OCI-LY1 (cell line): ENCODE measurements at regions not wholly inside any gene's neighbourhood (a gene's known extent, or its start where the extent isn't known, plus 50 kb on each side); places are given as distances from the start of the nearest gene placed in this dataset.

Experiments used
- H2AFZ ChIP-seq: fragments of 200-600 bp; sonication (generic), shearing (Covaris generic); 2 replicates; pipeline ENCODE4 v1.6.0; 2014; ENCODE audit warnings: antibody characterized with exemption, mild to moderate bottlenecking, low read length
- H3F3A ChIP-seq: fragments of 200-600 bp; sonication (generic), shearing (Covaris generic); 2 replicates; pipeline ENCODE4 v1.6.0; 2014; ENCODE audit warnings: mild to moderate bottlenecking, antibody characterized with exemption, low read length, moderate library complexity; ENCODE audit not compliant: insufficient read depth
- H3K27ac ChIP-seq: fragments of 200-600 bp; sonication (generic); 2 replicates; pipeline ENCODE4 v1.5.1; 2014; ENCODE audit warnings: low read length, mixed run types, mild to moderate bottlenecking, low read depth; ENCODE audit not compliant: poor library complexity, severe bottlenecking
- H3K27me3 ChIP-seq: fragments of 200-600 bp; sonication (generic); 2 replicates; pipeline ENCODE4 v1.6.0; 2014; ENCODE audit warnings: antibody characterized with exemption, mild to moderate bottlenecking, low read length, moderate library complexity; ENCODE audit not compliant: insufficient read depth
- H3K36me3 ChIP-seq: fragments of 200-600 bp; sonication (generic); 2 replicates; pipeline ENCODE4 v1.6.1; 2014; ENCODE audit warnings: mild to moderate bottlenecking, antibody characterized with exemption, low read length, moderate library complexity, mixed read lengths; ENCODE audit not compliant: insufficient read depth
- H3K4me1 ChIP-seq: fragments of 200-600 bp; sonication (generic); 2 replicates; pipeline ENCODE4 v1.5.1; 2014; ENCODE audit warnings: mild to moderate bottlenecking, low read length, moderate library complexity; ENCODE audit not compliant: insufficient read depth, severe bottlenecking
- H3K4me2 ChIP-seq: fragments of 200-600 bp; sonication (generic), shearing (Covaris generic); 2 replicates; pipeline ENCODE4 v1.6.1; 2014; ENCODE audit warnings: low read length
- H3K4me3 ChIP-seq: fragments of 200-600 bp; sonication (generic); 2 replicates; pipeline ENCODE4 v1.5.1; 2014; ENCODE audit warnings: low read length, low read depth, mild to moderate bottlenecking, mixed read lengths; ENCODE audit not compliant: poor library complexity, severe bottlenecking
- H3K79me2 ChIP-seq: fragments of 200-600 bp; shearing (Covaris generic); 2 replicates; pipeline ENCODE4 v1.6.1; 2016; ENCODE audit warnings: mixed run types, low read length, mixed read lengths; ENCODE audit not compliant: insufficient read depth
- H3K9ac ChIP-seq: fragments of 200-600 bp; sonication (generic), shearing (Covaris generic); 2 replicates; pipeline ENCODE4 v1.6.1; 2014; ENCODE audit warnings: mild to moderate bottlenecking, low read length, mixed read lengths
- H3K9me2 ChIP-seq: fragments of 200-600 bp; sonication (generic), shearing (Covaris generic); 2 replicates; pipeline ENCODE4 v1.6.1; 2014; ENCODE audit warnings: low read depth, mild to moderate bottlenecking, low read length, mixed read lengths
- H3K9me3 ChIP-seq: fragments of 200-600 bp; shearing (Covaris generic); 2 replicates; pipeline ENCODE4 v1.6.1; 2014; ENCODE audit warnings: low read length, mixed read lengths
- H4K20me1 ChIP-seq: fragments of 200-600 bp; sonication (generic), shearing (Covaris generic); 2 replicates; pipeline ENCODE4 v1.6.0; 2016; ENCODE audit warnings: mild to moderate bottlenecking, low read length; ENCODE audit not compliant: insufficient read depth
- CTCF ChIP-seq: fragments of 200-600 bp; sonication (generic), shearing (Covaris generic); IDR thresholded peaks from 2 replicates; pipeline ENCODE4 v1.5.1; 2017; ENCODE audit warnings: mild to moderate bottlenecking, antibody characterized with exemption, low read length, moderate library complexity, mixed read lengths
- EZH2 ChIP-seq: fragments of 200-600 bp; sonication (generic), shearing (Covaris generic); IDR thresholded peaks from 2 replicates; pipeline ENCODE4 v1.8.0; 2017; ENCODE audit warnings: borderline replicate concordance, mixed run types, mild to moderate bottlenecking, antibody characterized with exemption, low read length, moderate library complexity, mixed read lengths

GRCh38 chr7:34396437-34397064 is 261.5 kb upstream of the NPSR1 start:
- no peaks in the 10 kb centered on the region for H3K9me2 ChIP-seq
- H3K36me3 ChIP-seq: no peaks in the 10 kb centered on the region
- no peak overlapping the region for H3K4me3 ChIP-seq
- no peaks in the 10 kb centered on the region for H4K20me1 ChIP-seq
- no peaks in the 10 kb centered on the region for H3K9me3 ChIP-seq
- no peak overlapping the region for H3K4me2 ChIP-seq
- H3K27ac ChIP-seq: no peak overlapping the region
- no peaks in the 10 kb centered on the region for H3F3A ChIP-seq
- TF ChIP-seq EZH2 (no peak), CTCF (no peak)
- no peaks in the 10 kb centered on the region for H3K79me2 ChIP-seq
- no peaks in the 10 kb centered on the region for H3K27me3 ChIP-seq
- no peak overlapping the region for H3K9ac ChIP-seq
- no peaks in the 10 kb centered on the region for H3K4me1 ChIP-seq
- H2AFZ ChIP-seq: no peak overlapping the region

- no peaks in the 10 kb centered on the region for H3K36me3 ChIP-seq
- H3F3A ChIP-seq: no peaks in the 10 kb centered on the region
- no peaks in the 10 kb centered on the region for H3K79me2 ChIP-seq
- no peaks in the 10 kb centered on the region for H3K27me3 ChIP-seq
- TF ChIP-seq EZH2 (no peak), CTCF (no peak)
- H4K20me1 ChIP-seq: no peaks in the 10 kb centered on the region
- no peaks in the 10 kb centered on the region for H3K9me3 ChIP-seq
- no peak overlapping the region for H3K27ac ChIP-seq
- no peak overlapping the region for H2AFZ ChIP-seq
- H3K9ac ChIP-seq: no peak overlapping the region
- H3K4me2 ChIP-seq: no peak overlapping the region
- H3K4me1 ChIP-seq: no peaks in the 10 kb centered on the region
- H3K4me3 ChIP-seq: no peak overlapping the region
- no peaks in the 10 kb centered on the region for H3K9me2 ChIP-seq
These were observed 256.2 kb upstream of the NPSR1 start for GRCh38 chr7:34401776-34402175.

- Histone ChIP-seq H3K9ac (no peak overlapping the region), H3K4me3 (no peak overlapping the region), H3K4me1 (no peaks in the 10 kb centered on the region), H3K9me3 (no peaks in the 10 kb centered on the region), H3F3A (no peaks in the 10 kb centered on the region), H2AFZ (no peak overlapping the region), H4K20me1 (no peaks in the 10 kb centered on the region), H3K36me3 (no peaks in the 10 kb centered on the region), H3K9me2 (no peaks in the 10 kb centered on the region), H3K79me2 (no peaks in the 10 kb centered on the region), H3K27ac (no peak overlapping the region), H3K4me2 (no peak overlapping the region), H3K27me3 (no peaks in the 10 kb centered on the region)
- TF ChIP-seq CTCF (no peak), EZH2 (no peak)
These were observed 251.0 kb upstream of the NPSR1 start for GRCh38 chr7:34406848-34407530.
